H9 (cell line): ENCODE measurements at regions not wholly inside any gene's neighbourhood (a gene's known extent, or its start where the extent isn't known, plus 50 kb on each side); places are given as distances from the start of the nearest gene placed in this dataset.

Source experiments
- DNase-seq: peaks from one replicate; pipeline ENCODE4 v3.0.0-alpha.2; 2017
- H2AFZ ChIP-seq: one replicate; pipeline ENCODE4 v1.6.1; 2013; ENCODE audit warnings: mild to moderate bottlenecking, low read length, control low read depth, moderate library complexity
- H2AK5ac ChIP-seq: 2 replicates; pipeline ENCODE4 v1.6.1; 2013; ENCODE audit warnings: low read length, control low read depth, mixed read lengths; ENCODE audit not compliant: insufficient read length
- H2BK120ac ChIP-seq: one replicate; pipeline ENCODE4 v1.6.1; 2013; ENCODE audit warnings: low read depth, mild to moderate bottlenecking, low read length, control low read depth, inconsistent platforms; ENCODE audit not compliant: poor library complexity, severe bottlenecking
- H2BK12ac ChIP-seq: 2 replicates; pipeline ENCODE4 v1.6.1; 2013; ENCODE audit warnings: low read length, control low read depth, mixed read lengths, low read depth; ENCODE audit not compliant: insufficient read length
- H2BK15ac ChIP-seq: 2 replicates; pipeline ENCODE4 v1.6.1; 2013; ENCODE audit warnings: low read depth, low read length, control low read depth
- H2BK20ac ChIP-seq: one replicate; pipeline ENCODE4 v1.6.1; 2013; ENCODE audit warnings: low read depth, mild to moderate bottlenecking, low read length, control low read depth, inconsistent platforms; ENCODE audit not compliant: poor library complexity, severe bottlenecking
- H2BK5ac ChIP-seq: 2 replicates; pipeline ENCODE4 v1.6.1; 2013; ENCODE audit warnings: low read length, control low read depth, mixed read lengths; ENCODE audit not compliant: insufficient read length
- H3K14ac ChIP-seq: 2 replicates; pipeline ENCODE4 v1.6.1; 2013; ENCODE audit warnings: low read length, control low read depth; ENCODE audit not compliant: insufficient read depth
- H3K18ac ChIP-seq: 2 replicates; pipeline ENCODE4 v1.6.1; 2013; ENCODE audit warnings: low read depth, mild to moderate bottlenecking, mixed read lengths, low read length, control low read depth; ENCODE audit not compliant: insufficient read length
- H3K23ac ChIP-seq: 2 replicates; pipeline ENCODE4 v1.6.1; 2013; ENCODE audit warnings: low read length, control low read depth, mixed read lengths, low read depth; ENCODE audit not compliant: insufficient read length
- H3K23me2 ChIP-seq: 2 replicates; pipeline ENCODE4 v1.6.1; 2013; ENCODE audit warnings: low read depth, mild to moderate bottlenecking, mixed read lengths, low read length, control low read depth; ENCODE audit not compliant: insufficient read length, poor library complexity, severe bottlenecking
- H3K27ac ChIP-seq: 2 replicates; pipeline ENCODE4 v1.5.1; 2013; ENCODE audit warnings: low read length, control low read depth, mixed read lengths, low read depth; ENCODE audit not compliant: insufficient read length
- H3K27me3 ChIP-seq: 2 replicates; pipeline ENCODE4 v1.6.1; 2013; ENCODE audit warnings: low read length, control low read depth, inconsistent platforms; ENCODE audit not compliant: insufficient read depth
- H3K4ac ChIP-seq: 2 replicates; pipeline ENCODE4 v1.6.1; 2013; ENCODE audit warnings: low read depth, mild to moderate bottlenecking, control low read depth, inconsistent platforms, low read length, moderate library complexity
- H3K4me1 ChIP-seq: 2 replicates; pipeline ENCODE4 v1.6.1; 2013; ENCODE audit warnings: low read length, control low read depth, inconsistent platforms; ENCODE audit not compliant: insufficient read depth
- H3K4me2 ChIP-seq: 2 replicates; pipeline ENCODE4 v1.6.1; 2013; ENCODE audit warnings: low read length, control low read depth, mixed read lengths; ENCODE audit not compliant: insufficient read length, insufficient read depth
- H3K56ac ChIP-seq: 2 replicates; pipeline ENCODE4 v1.6.1; 2013; ENCODE audit warnings: low read depth, mild to moderate bottlenecking, mixed read lengths, low read length, control low read depth; ENCODE audit not compliant: insufficient read length
- H3K79me1 ChIP-seq: 2 replicates; pipeline ENCODE4 v1.6.1; 2013; ENCODE audit warnings: low read depth, mild to moderate bottlenecking, moderate library complexity, low read length, control low read depth, inconsistent platforms; ENCODE audit not compliant: insufficient read depth, poor library complexity, severe bottlenecking
- H3K79me2 ChIP-seq: 2 replicates; pipeline ENCODE4 v1.6.1; 2013; ENCODE audit warnings: low read length, control low read depth, inconsistent platforms; ENCODE audit not compliant: insufficient read depth
- H3K9ac ChIP-seq: 2 replicates; pipeline ENCODE4 v1.6.1; 2013; ENCODE audit warnings: low read length, control low read depth, mixed read lengths; ENCODE audit not compliant: insufficient read length; ENCODE audit errors: extremely low read depth
- H3K9me3 ChIP-seq: one replicate; pipeline ENCODE4 v1.6.1; 2013; ENCODE audit warnings: low read depth, low read length, inconsistent platforms; ENCODE audit not compliant: control insufficient read depth
- H3T11ph ChIP-seq: one replicate; pipeline ENCODE4 v1.6.1; 2013; ENCODE audit warnings: mild to moderate bottlenecking, low read length, control low read depth, inconsistent platforms
- H4K20me1 ChIP-seq: one replicate; pipeline ENCODE4 v1.6.1; 2013; ENCODE audit not compliant: control insufficient read depth, insufficient read length, insufficient read depth
- H4K5ac ChIP-seq: 2 replicates; pipeline ENCODE4 v1.6.1; 2013; ENCODE audit warnings: low read depth, mild to moderate bottlenecking, mixed read lengths, low read length, control low read depth; ENCODE audit not compliant: insufficient read length
- H4K8ac ChIP-seq: replicated peaks from 2 replicates; pipeline ENCODE4 v1.6.1; 2013; ENCODE audit warnings: low read length, control low read depth, mixed read lengths, low read depth; ENCODE audit not compliant: insufficient read length
- H4K91ac ChIP-seq: 2 replicates; pipeline ENCODE4 v1.6.1; 2013; ENCODE audit warnings: low read depth, mild to moderate bottlenecking, moderate library complexity, mixed read lengths, low read length, control low read depth; ENCODE audit not compliant: insufficient read length
- H3K27ac Mint-ChIP-seq, 3 experiments: 2 replicates in 2 of 3; 3 replicates in 1 of 3; pipeline ENCODE4 v1.8.0; 2020 to 2021; ENCODE audit warnings: mixed read lengths in 3 of 3, mild to moderate bottlenecking in 1 of 3, moderate library complexity in 1 of 3
- H3K27me3 Mint-ChIP-seq: 2 replicates; pipeline ENCODE4 v1.8.0; 2021; ENCODE audit warnings: low read depth, mild to moderate bottlenecking, moderate library complexity, mixed read lengths
- H3K36me3 Mint-ChIP-seq, 3 experiments: 2 replicates in 2 of 3; 3 replicates in 1 of 3; pipeline ENCODE4 v1.8.0; 2020 to 2021; ENCODE audit warnings: low read depth in 3 of 3, mixed read lengths in 3 of 3; ENCODE audit not compliant: insufficient read depth in 1 of 3
- H3K4me1 Mint-ChIP-seq, 2 experiments: 2 replicates each; pipeline ENCODE4 v1.8.0; 2020; ENCODE audit warnings: mixed read lengths in 2 of 2
- H3K4me3 Mint-ChIP-seq, 2 experiments: 2 replicates in 1 of 2; 3 replicates in 1 of 2; pipeline ENCODE4 v1.8.0; 2020 to 2021; ENCODE audit warnings: mild to moderate bottlenecking in 2 of 2, mixed read lengths in 2 of 2, moderate library complexity in 1 of 2
- H3K9me3 Mint-ChIP-seq, 2 experiments: 2 replicates in 1 of 2; 3 replicates in 1 of 2; pipeline ENCODE4 v1.8.0; 2020; ENCODE audit warnings: mild to moderate bottlenecking in 2 of 2, mixed read lengths in 2 of 2, moderate library complexity in 1 of 2
- CTCF ChIP-seq: fragments of 200-600 bp; sonication (generic); conservative IDR thresholded peaks from 3 replicates; pipeline ENCODE4 v1.8.0; 2021; ENCODE audit warnings: antibody characterized with exemption, mild to moderate bottlenecking
- WGBS: extraction: QIAGEN DNeasy Blood & Tissue Kit; methylation state at CpG from one replicate; pipeline ENCODE4 v1.1.7; 2013; ENCODE audit warnings: missing lambda C conversion rate, low lambda C conversion rate, mixed read lengths; ENCODE audit not compliant: insufficient read length; ENCODE audit errors: extremely low coverage; 5-methylcytosine and 5-hydroxymethylcytosine counted together

- H4K20me1 ChIP-seq: no peaks in the 10 kb centered on the region
- DNase-seq: no peak
- no peak for TF ChIP-seq CTCF
- no peaks in the 10 kb centered on the region; the same call in 1 of the 2 replicates for H3K27me3 ChIP-seq
- no peak overlapping the region for H3K23ac ChIP-seq
- H2AK5ac ChIP-seq: no peak overlapping the region
- no peak overlapping the region for H4K5ac ChIP-seq
- H3K4me2 ChIP-seq: no peak overlapping the region
- Mint-ChIP-seq H3K36me3 (no peaks in the 10 kb centered on the region), H3K4me1 (no peaks in the 10 kb centered on the region), H3K4me3 (no peak overlapping the region), H3K27ac (no peak overlapping the region), H3K9me3 (no peaks in the 10 kb centered on the region), H3K27me3 (peaks cover 3% of the 10 kb centered on the region; the same call in 1 of the 2 replicates)
- H3K79me1 ChIP-seq: no peaks in the 10 kb centered on the region
- no peak overlapping the region for H4K91ac ChIP-seq
- H3T11ph ChIP-seq: no peak overlapping the region
- H3K9me3 ChIP-seq: no peaks in the 10 kb centered on the region
- H2BK5ac ChIP-seq: no peak overlapping the region
- H3K4ac ChIP-seq: no peak overlapping the region
- no peak overlapping the region for H3K56ac ChIP-seq
- H2BK15ac ChIP-seq: no peak overlapping the region
- no peak overlapping the region for H3K14ac ChIP-seq
- no peak overlapping the region for H2AFZ ChIP-seq
- no peak overlapping the region for H3K27ac ChIP-seq
- no peak overlapping the region for H3K9ac ChIP-seq
- no peak overlapping the region for H3K18ac ChIP-seq
- H4K8ac ChIP-seq: no peak overlapping the region
- no peak overlapping the region for H2BK12ac ChIP-seq
- H2BK20ac ChIP-seq: no peak overlapping the region
- no peaks in the 10 kb centered on the region for H3K4me1 ChIP-seq
- no peaks in the 10 kb centered on the region for H3K23me2 ChIP-seq
- no CpG with 5 or more reads among the region's 1 CpG for WGBS
- no peaks in the 10 kb centered on the region for H3K79me2 ChIP-seq
- H2BK120ac ChIP-seq: no peak overlapping the region
Measured at GRCh38 chr5:38154615-38155204, 103.6 kb upstream of the EGFLAM start.
